ENCODE measurements at regions not wholly inside any gene's neighbourhood (a gene's known extent, or its start where the extent isn't known, plus 50 kb on each side); places are given as distances from the start of the nearest gene placed in this dataset.

DNA sequence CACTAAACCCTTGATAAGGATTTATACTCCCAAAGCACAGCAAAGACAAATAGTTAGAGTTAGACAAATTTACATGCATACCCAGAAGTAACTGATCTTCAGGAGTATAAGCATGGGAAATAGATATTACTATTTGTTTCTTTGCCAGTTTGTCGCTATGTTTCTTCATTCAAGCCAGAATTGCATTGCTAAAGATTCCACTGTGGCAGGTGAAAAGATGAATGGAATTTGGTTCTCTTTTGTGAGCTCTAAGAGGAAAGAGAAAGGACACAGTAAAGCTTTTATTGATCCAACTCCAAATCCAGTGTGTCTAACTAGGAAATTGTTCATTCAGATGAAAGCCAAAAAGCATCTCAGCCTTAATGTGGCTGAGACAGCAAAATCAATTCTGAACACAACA lies 292.3 kb upstream of the SPRY2 start:
- TF ChIP-seq, protein P1, sequence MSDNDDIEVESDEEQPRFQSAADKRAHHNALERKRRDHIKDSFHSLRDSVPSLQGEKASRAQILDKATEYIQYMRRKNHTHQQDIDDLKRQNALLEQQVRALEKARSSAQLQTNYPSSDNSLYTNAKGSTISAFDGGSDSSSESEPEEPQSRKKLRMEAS (IDR thresholded peaks at IDR 0.05; ENCODE audit: low read depth, low read length) = no peak
- TF ChIP-seq, protein P2, sequence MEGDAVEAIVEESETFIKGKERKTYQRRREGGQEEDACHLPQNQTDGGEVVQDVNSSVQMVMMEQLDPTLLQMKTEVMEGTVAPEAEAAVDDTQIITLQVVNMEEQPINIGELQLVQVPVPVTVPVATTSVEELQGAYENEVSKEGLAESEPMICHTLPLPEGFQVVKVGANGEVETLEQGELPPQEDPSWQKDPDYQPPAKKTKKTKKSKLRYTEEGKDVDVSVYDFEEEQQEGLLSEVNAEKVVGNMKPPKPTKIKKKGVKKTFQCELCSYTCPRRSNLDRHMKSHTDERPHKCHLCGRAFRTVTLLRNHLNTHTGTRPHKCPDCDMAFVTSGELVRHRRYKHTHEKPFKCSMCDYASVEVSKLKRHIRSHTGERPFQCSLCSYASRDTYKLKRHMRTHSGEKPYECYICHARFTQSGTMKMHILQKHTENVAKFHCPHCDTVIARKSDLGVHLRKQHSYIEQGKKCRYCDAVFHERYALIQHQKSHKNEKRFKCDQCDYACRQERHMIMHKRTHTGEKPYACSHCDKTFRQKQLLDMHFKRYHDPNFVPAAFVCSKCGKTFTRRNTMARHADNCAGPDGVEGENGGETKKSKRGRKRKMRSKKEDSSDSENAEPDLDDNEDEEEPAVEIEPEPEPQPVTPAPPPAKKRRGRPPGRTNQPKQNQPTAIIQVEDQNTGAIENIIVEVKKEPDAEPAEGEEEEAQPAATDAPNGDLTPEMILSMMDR (IDR thresholded peaks at IDR 0.05; ENCODE audit: low read depth, low read length) = no peak
- no peak for TF ChIP-seq MYC (IDR thresholded peaks at IDR 0.05; ENCODE audit: low read depth, low read length)
- TF ChIP-seq POLR2A (IDR thresholded peaks at IDR 0.05; ENCODE audit: extremely low read depth, insufficient read length) = no peak
- DNase-seq (ENCODE audit: low read depth) = no peak
- no peak overlapping the region for H3K4me3 ChIP-seq (ENCODE audit: low read depth, low read length)

DNA sequence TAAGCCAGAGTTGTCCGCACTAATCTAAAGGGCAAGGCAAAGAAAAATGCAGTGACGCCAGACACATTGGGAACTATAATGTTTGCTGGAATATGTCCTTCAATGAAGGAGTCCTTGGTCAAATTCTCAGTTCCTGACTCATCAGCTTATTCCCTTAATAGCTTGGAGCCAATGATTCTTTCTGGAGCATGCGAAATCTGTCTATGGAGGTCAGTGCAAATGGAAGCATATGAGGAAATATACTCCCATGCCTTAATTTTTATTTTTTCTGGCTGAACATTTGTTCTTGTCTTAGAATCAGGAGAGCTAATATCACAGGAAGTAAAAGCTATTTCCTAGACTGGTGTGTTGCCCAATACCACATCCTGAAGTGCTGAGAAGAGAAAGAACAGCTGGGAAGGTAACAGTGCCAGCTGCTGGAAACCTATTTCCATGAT lies 289.8 kb upstream of the SPRY2 start:
- no peak overlapping the region for H3K4me3 ChIP-seq (ENCODE audit: low read depth, low read length)
- TF ChIP-seq MYC (IDR thresholded peaks at IDR 0.05; ENCODE audit: low read depth, low read length) (no peak), POLR2A (IDR thresholded peaks at IDR 0.05; ENCODE audit: extremely low read depth, insufficient read length) (no peak)
- TF ChIP-seq, protein P1 (IDR thresholded peaks at IDR 0.05; ENCODE audit: low read depth, low read length) = no peak
- TF ChIP-seq, protein P2 (IDR thresholded peaks at IDR 0.05; ENCODE audit: low read depth, low read length) = no peak
- DNase-seq (ENCODE audit: low read depth) = no peak

DNA sequence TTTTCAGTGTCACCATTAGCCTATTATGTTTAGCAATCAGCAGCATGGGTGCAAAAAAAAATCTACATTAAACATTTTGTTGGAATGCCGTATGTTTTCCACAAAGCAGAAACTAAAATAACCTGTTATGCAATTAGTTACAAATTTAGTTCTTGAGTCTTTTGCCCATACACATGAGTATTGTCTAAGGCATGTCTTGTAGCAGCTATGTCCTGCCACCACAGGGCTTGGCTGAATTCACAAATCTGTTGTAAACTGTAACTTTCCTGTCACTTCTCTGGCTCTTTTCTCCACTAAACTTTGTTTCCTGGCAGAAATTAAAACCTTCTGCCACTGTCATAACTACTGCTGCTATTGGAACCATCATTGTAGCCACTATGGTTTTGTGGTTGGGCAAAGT lies 277.9 kb upstream of the SPRY2 start:
- DNase-seq (ENCODE audit: low read depth) = no peak
- no peak overlapping the region for H3K4me3 ChIP-seq (ENCODE audit: low read depth, low read length)
- TF ChIP-seq POLR2A (IDR thresholded peaks at IDR 0.05; ENCODE audit: extremely low read depth, insufficient read length) = no peak
- TF ChIP-seq, protein P1 (IDR thresholded peaks at IDR 0.05; ENCODE audit: low read depth, low read length) = no peak
- no peak for TF ChIP-seq MYC (IDR thresholded peaks at IDR 0.05; ENCODE audit: low read depth, low read length)
- TF ChIP-seq, protein P2 (IDR thresholded peaks at IDR 0.05; ENCODE audit: low read depth, low read length) = no peak

DNA sequence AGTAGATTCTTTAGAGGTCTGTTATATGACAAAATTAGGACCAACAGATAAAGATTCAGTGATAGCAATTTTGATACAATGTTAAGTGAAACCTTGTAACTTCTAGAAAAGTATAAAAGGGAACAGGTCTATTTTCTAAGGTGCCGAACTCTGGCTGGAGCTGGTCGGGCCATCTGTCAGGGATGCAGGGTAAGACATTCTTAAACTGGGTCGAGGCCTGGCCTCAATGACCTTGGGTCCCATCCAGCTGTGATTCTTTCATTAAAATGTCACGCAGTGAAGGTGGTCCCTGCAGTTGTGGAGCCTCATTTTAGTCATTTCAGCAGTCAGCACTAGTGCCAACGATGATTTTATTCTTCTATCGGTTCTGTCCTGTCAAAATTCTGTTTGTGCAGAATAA lies 271.9 kb upstream of the SPRY2 start:
- TF ChIP-seq MYC (IDR thresholded peaks at IDR 0.05; ENCODE audit: low read depth, low read length) (no peak), POLR2A (IDR thresholded peaks at IDR 0.05; ENCODE audit: extremely low read depth, insufficient read length) (no peak)
- no peak for DNase-seq (ENCODE audit: low read depth)
- no peak overlapping the region for H3K4me3 ChIP-seq (ENCODE audit: low read depth, low read length)

DNA sequence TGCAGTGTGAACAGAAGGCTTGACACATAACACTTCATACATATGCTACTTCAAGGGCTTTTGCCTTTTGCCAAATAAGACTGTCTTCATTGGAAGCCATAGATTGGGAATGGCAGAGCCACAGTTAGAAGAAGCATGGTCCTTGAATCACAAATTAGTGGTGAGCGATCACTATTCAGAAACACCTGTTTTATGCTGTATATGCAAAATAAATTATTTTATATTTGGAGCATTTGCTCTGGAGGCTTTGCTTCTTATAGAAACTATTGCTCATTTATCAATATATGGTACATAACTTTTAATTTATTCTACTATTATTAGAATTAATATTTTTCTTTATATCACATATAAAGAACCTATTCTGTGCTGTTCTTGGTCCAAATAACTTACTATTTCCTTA lies 270.4 kb upstream of the SPRY2 start:
- H3K4me3 ChIP-seq (ENCODE audit: low read depth, low read length) = no peak overlapping the region
- TF ChIP-seq, protein P1 (IDR thresholded peaks at IDR 0.05; ENCODE audit: low read depth, low read length) = no peak
- TF ChIP-seq POLR2A (IDR thresholded peaks at IDR 0.05; ENCODE audit: extremely low read depth, insufficient read length) = no peak
- no peak for TF ChIP-seq MYC (IDR thresholded peaks at IDR 0.05; ENCODE audit: low read depth, low read length)
- TF ChIP-seq, protein P2 (IDR thresholded peaks at IDR 0.05; ENCODE audit: low read depth, low read length) = no peak
- DNase-seq (ENCODE audit: low read depth) = no peak

DNA sequence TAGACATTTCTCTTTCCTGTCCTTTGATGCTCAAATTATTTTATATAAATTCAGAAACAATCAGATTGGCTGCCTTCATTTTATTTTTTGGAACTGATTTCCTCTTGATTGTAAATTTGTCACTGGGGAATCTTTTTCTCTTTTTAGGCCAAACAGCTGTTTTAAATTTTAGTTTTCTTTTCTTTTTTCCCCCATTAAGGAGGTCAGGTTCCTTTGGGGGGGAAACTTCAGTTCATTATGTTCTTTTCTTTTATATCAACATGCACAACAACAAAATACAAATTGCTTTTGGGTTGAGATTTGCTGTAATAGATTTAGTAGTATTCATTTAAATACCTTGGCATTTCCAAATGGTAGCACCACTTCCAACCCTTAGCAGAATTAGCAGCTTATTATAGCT lies 264.8 kb upstream of the SPRY2 start:
- DNase-seq (ENCODE audit: low read depth) = no peak
- TF ChIP-seq, protein P1 (IDR thresholded peaks at IDR 0.05; ENCODE audit: low read depth, low read length) = no peak
- TF ChIP-seq MYC (IDR thresholded peaks at IDR 0.05; ENCODE audit: low read depth, low read length) (no peak), POLR2A (IDR thresholded peaks at IDR 0.05; ENCODE audit: extremely low read depth, insufficient read length) (no peak)
- TF ChIP-seq, protein P2 (IDR thresholded peaks at IDR 0.05; ENCODE audit: low read depth, low read length) = no peak
- no peak overlapping the region for H3K4me3 ChIP-seq (ENCODE audit: low read depth, low read length)
